HepG2 (cell line): ENCODE measurements at regions not wholly inside any gene's neighbourhood (a gene's known extent, or its start where the extent isn't known, plus 50 kb on each side); places are given as distances from the start of the nearest gene placed in this dataset.

ENCODE experiments used
- ATAC-seq: fragments of 200-7000 bp; cut with Tn5 transposase; 3 replicates; pipeline ENCODE4 v1.9.1; 2020; ENCODE audit warnings: mild to moderate bottlenecking, moderate library complexity
- BruUV-seq: library from RNA; stranded (reverse); fragments of 400-500 nt; replicated peaks from 2 replicates; lab custom pipeline; 2021; lab: Mats Ljungman, UMichigan
- CTCF ChIA-PET: fragments of 300-600 bp; formaldehyde crosslinking; extraction: SDS; loops from one replicate; lab custom pipeline; 2021; ENCODE audit warnings: low total read pairs, inconsistent platforms, low intra/inter-chr PET ratio; lab: Yijun Ruan, JAX
- POLR2A ChIA-PET: fragments of 350-600 bp; sonication (Branson Sonifier 250); formaldehyde crosslinking; loops from one replicate; lab custom pipeline; 2020; ENCODE audit warnings: antibody characterized with exemption, inconsistent platforms; lab: Yijun Ruan, JAX
- DNase-seq: peaks from one replicate; pipeline ENCODE4 v3.0.0-alpha.2; 2015; ENCODE audit warnings: low spot score
- FAIRE-seq: peaks from 3 replicates; lab custom pipeline; 2011; peaks lifted over from hg19 to GRCh38; lab: Jason Lieb, UNC
- H2AFZ ChIP-seq: one replicate; pipeline ENCODE4 v1.6.1; 2011; ENCODE audit warnings: low read length, inconsistent platforms
- H3K27ac ChIP-seq: fragments of 300-600 bp; 3 replicates; pipeline ENCODE4 v1.8.0; 2011; ENCODE audit warnings: mixed run types, mild to moderate bottlenecking, mixed read lengths, low read length, inconsistent platforms; ENCODE audit not compliant: insufficient read depth; ENCODE audit errors: extremely low read length
- H3K27me3 ChIP-seq, 2 experiments: fragments of 200-600 bp in 1 of 2; 2 replicates in 1 of 2; 3 replicates in 1 of 2; pipeline versions ENCODE4 v1.6.0 to v1.8.0; 2011; ENCODE audit warnings: low read length in 2 of 2, mild to moderate bottlenecking in 2 of 2, moderate library complexity in 2 of 2, inconsistent platforms in 1 of 2; ENCODE audit not compliant: insufficient read depth in 2 of 2, control insufficient read depth in 1 of 2
- H3K36me3 ChIP-seq, 2 experiments: fragments of 200-600 bp in 1 of 2; replicated peaks in 1 of 2; 2 replicates in 1 of 2; 3 replicates in 1 of 2; pipeline versions ENCODE4 v1.5.1 to v1.8.0; 2011; ENCODE audit warnings: low read length in 2 of 2, inconsistent platforms in 1 of 2; ENCODE audit not compliant: insufficient read depth in 2 of 2, control insufficient read depth in 1 of 2
- H3K4me1 ChIP-seq: 2 replicates; pipeline ENCODE4 v1.5.1; 2012; ENCODE audit warnings: low read length, inconsistent platforms; ENCODE audit not compliant: insufficient read depth
- H3K4me2 ChIP-seq: 2 replicates; pipeline ENCODE4 v1.6.0; 2011; ENCODE audit warnings: low read depth, low read length, inconsistent platforms
- H3K4me3 ChIP-seq, 3 experiments: fragments of 200-600 bp in 1 of 3; sonication (generic), shearing (Covaris generic) in 1 of 3; replicated peaks in 1 of 3; 2 replicates each; pipeline ENCODE4 v1.5.1; 2011 to 2016; ENCODE audit warnings: low read length in 3 of 3, inconsistent platforms in 2 of 3, low read depth in 2 of 3, mild to moderate bottlenecking in 2 of 3, control low read depth in 1 of 3, mixed read lengths in 1 of 3; ENCODE audit not compliant: insufficient read depth in 1 of 3
- H3K79me2 ChIP-seq: one replicate; pipeline ENCODE4 v1.6.1; 2011; ENCODE audit warnings: low read length, inconsistent platforms; ENCODE audit not compliant: insufficient read depth
- H3K9ac ChIP-seq: 2 replicates; pipeline ENCODE4 v1.6.0; 2011; ENCODE audit warnings: mild to moderate bottlenecking, low read depth, low read length, inconsistent platforms; ENCODE audit not compliant: insufficient read depth
- H3K9me3 ChIP-seq: 2 replicates; pipeline ENCODE4 v1.5.1; 2012; ENCODE audit warnings: mild to moderate bottlenecking, low read length
- H4K20me1 ChIP-seq: 2 replicates; pipeline ENCODE4 v1.6.0; 2011; ENCODE audit warnings: inconsistent platforms, mild to moderate bottlenecking, low read length, moderate library complexity; ENCODE audit not compliant: insufficient read depth
- CCDC6 ChIP-seq: sonication (generic); formaldehyde crosslinking; IDR thresholded peaks from 2 replicates; pipeline ENCODE4 v1.8.1; 2022; ENCODE audit warnings: mild to moderate bottlenecking, missing genetic modification reagents, moderate library complexity
- CREM ChIP-seq, 2 experiments: sonication (generic) in 1 of 2; formaldehyde crosslinking in 1 of 2; IDR thresholded peaks; 2 replicates each; pipeline versions ENCODE4 v1.4.0 to v1.6.1; 2016 to 2020; ENCODE audit warnings: antibody characterized with exemption in 1 of 2, mild to moderate bottlenecking in 1 of 2, missing genetic modification reagents in 1 of 2
- FOXO1 ChIP-seq: sonication (generic); formaldehyde crosslinking; IDR thresholded peaks from 2 replicates; pipeline ENCODE4 v1.4.0; 2020; ENCODE audit warnings: missing genetic modification reagents
- TCF7L2 ChIP-seq: IDR thresholded peaks from 2 replicates; pipeline ENCODE4 v1.6.1; 2011; ENCODE audit warnings: mild to moderate bottlenecking, low read depth, low read length, moderate library complexity
- ZNF138 ChIP-seq: sonication (generic); formaldehyde crosslinking; IDR thresholded peaks from 2 replicates; pipeline ENCODE4 v1.5.0; 2020; ENCODE audit warnings: mild to moderate bottlenecking, low read depth, missing genetic modification reagents
- ZNF335 ChIP-seq: sonication (generic); formaldehyde crosslinking; IDR thresholded peaks from 2 replicates; pipeline ENCODE4 v1.4.0; 2020; ENCODE audit warnings: missing genetic modification reagents
- ZNF383 ChIP-seq: sonication (generic); formaldehyde crosslinking; IDR thresholded peaks from 2 replicates; pipeline ENCODE4 v1.4.0; 2020; ENCODE audit warnings: missing genetic modification reagents, mild to moderate bottlenecking, borderline replicate concordance
- ZSCAN31 ChIP-seq: sonication (generic); formaldehyde crosslinking; IDR thresholded peaks from 2 replicates; pipeline ENCODE4 v1.5.0; 2020; ENCODE audit warnings: low read depth, mild to moderate bottlenecking, missing genetic modification reagents
- in situ Hi-C: cut with HindIII; loops from 2 replicates; pipeline ENCODE4 v1.10.0; 2017; ENCODE audit warnings: low pct_unique_long_range_greater_than_20kb; ENCODE audit not compliant: extremely low pct_ligation_motif_present
- intact Hi-C: fragments of 100-400 bp; cut with micrococcal nuclease; formaldehyde crosslinking; loops from one replicate; pipeline ENCODE4 v1.10.0; 2022; ENCODE audit not compliant: unreplicated experiment
- TF ChIP-seq, protein P1 (sequence below): sonication (generic); formaldehyde crosslinking; IDR thresholded peaks from 2 replicates; pipeline ENCODE4 v1.5.0; 2020; ENCODE audit warnings: mild to moderate bottlenecking, missing genetic modification reagents

DNA sequence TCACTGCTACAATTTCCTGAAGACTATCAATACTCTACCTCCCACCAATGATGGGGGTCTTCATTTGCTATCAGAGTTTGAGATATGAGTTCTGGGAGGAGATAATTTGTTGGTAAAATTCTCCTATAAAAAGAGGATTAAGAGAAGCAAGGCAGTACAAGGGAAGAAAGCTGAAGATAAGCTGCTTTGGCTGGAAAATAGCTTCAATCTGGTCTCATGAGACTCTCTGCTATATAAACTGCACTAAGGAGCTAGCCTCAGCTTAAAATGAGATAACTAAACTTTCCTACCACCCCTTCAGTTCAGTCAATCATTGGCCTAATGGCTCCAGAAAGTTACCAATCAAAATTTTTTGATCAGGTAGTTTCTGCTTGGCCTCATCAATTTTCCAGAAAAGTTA is 2105.0 kb downstream of the ARAP2 start:
- no peaks in the 10 kb centered on the region for H3K27me3 ChIP-seq
- no peaks in the 10 kb centered on the region for H3K36me3 ChIP-seq
- peaks cover 50% of the 10 kb centered on the region for H3K9me3 ChIP-seq
- no peak overlapping the region for H3K27ac ChIP-seq
- no peak overlapping the region for H3K9ac ChIP-seq
- intact Hi-C loops (no loop called here), in situ Hi-C loops (no loop called here)
- DNase-seq = no peak
- TF ChIP-seq TCF7L2 = no peak
- TF ChIP-seq ZSCAN31 (CRISPR knock-in tag) = no peak
- no peak for TF ChIP-seq ZNF335 (CRISPR knock-in tag)
- TF ChIP-seq CREM (IDR thresholded peaks at IDR 0.05) = no peak
- no peak for TF ChIP-seq CREM (CRISPR knock-in tag; IDR thresholded peaks at IDR 0.05)
- no peak for TF ChIP-seq CCDC6
- no peak for TF ChIP-seq FOXO1 (CRISPR knock-in tag)
- no peak for TF ChIP-seq ZNF383 (CRISPR knock-in tag)
- TF ChIP-seq, protein P1, sequence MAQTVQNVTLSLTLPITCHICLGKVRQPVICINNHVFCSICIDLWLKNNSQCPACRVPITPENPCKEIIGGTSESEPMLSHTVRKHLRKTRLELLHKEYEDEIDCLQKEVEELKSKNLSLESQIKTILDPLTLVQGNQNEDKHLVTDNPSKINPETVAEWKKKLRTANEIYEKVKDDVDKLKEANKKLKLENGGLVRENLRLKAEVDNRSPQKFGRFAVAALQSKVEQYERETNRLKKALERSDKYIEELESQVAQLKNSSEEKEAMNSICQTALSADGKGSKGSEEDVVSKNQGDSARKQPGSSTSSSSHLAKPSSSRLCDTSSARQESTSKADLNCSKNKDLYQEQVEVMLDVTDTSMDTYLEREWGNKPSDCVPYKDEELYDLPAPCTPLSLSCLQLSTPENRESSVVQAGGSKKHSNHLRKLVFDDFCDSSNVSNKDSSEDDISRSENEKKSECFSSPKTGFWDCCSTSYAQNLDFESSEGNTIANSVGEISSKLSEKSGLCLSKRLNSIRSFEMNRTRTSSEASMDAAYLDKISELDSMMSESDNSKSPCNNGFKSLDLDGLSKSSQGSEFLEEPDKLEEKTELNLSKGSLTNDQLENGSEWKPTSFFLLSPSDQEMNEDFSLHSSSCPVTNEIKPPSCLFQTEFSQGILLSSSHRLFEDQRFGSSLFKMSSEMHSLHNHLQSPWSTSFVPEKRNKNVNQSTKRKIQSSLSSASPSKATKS (CRISPR knock-in tag) = no peak
- no peak for TF ChIP-seq ZNF138
- CTCF ChIA-PET = no interaction called here
- BruUV-seq = no TSS peak
- no peaks in the 10 kb centered on the region for H3K4me1 ChIP-seq
- H3K79me2 ChIP-seq = no peaks in the 10 kb centered on the region
- ATAC-seq = no peak
- no peak overlapping the region for H3K4me2 ChIP-seq
- POLR2A ChIA-PET = no interaction called here
- FAIRE-seq = no peak
- H4K20me1 ChIP-seq = no peaks in the 10 kb centered on the region
- H3K4me3 ChIP-seq = no peak overlapping the region
- H2AFZ ChIP-seq = no peak overlapping the region
